Islet precursor cell (in vitro differentiated cells): ENCODE measurements at regions not wholly inside any gene's neighbourhood (a gene's known extent, or its start where the extent isn't known, plus 50 kb on each side); places are given as distances from the start of the nearest gene placed in this dataset.
"Not testable (repeated sequence)": the region's sequence is repeated elsewhere in the genome, so short reads cannot be mapped to it uniquely, and the experiment has no call there.

Experiments
- DNase-seq: peaks from one replicate; pipeline ENCODE4 v3.0.0-alpha.2; 2018

DNA sequence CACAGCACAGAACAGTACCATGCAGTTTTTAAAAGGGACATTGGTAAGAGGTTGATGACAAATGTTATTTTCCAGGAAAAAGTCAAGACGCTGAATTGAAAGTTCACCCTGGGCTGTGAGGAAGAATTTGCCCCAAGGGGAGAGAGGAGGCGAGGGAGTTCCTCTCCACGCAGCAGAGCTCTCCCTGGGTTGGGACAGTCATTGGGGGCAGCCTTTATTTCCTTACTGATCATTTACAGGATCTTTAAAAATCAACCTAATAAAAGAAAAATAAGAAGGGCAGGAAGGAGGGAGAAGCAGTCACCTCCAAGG, 49.9 kb upstream of the WNT7B start:
- no peak for DNase-seq

DNA sequence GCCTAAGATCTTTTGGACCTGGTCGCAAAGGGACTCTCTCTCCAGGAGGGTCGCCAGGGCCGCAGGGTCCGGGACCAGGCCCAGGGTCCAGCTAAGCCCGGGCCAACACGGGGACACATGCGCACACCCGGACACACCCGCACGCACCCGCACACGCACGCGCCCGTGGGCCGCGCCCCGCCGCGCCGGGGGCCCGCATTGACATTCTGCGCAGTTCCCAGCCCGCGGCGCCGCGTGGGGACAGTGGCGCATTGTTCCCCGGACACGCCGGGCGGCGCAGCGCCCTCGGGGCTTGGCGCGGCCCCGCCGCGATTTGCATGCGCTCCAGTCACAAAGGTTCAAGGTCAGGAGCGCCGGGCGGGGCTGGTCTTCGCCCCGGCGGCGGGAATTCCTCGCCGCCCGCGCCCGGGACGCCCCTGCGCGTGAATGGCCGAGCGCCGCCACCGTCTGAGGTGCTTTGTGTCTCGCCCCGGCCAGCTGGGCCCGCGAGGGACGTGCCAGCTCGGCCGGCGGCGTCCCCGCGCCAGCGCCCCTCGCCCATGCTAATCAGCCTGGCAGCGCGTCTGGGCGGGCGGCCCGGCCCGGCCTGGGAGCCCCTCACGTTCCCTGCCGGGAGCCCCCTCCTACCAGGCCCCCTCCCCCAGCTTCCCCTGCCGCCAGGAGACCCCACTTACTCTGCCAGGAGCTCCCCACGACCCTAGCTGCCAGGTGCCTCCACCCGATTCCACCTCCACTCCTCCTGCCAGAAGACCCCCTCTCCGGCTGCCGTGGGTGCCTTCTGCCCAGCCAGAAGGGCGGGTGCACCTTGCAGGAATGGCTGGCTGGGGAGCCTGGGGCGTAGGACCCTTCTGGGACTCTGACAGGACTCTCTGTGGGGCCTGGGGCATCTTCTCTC, 50.5 kb upstream of the WNT7B start:
- peak; percentile 68 for DNase-seq

DNA sequence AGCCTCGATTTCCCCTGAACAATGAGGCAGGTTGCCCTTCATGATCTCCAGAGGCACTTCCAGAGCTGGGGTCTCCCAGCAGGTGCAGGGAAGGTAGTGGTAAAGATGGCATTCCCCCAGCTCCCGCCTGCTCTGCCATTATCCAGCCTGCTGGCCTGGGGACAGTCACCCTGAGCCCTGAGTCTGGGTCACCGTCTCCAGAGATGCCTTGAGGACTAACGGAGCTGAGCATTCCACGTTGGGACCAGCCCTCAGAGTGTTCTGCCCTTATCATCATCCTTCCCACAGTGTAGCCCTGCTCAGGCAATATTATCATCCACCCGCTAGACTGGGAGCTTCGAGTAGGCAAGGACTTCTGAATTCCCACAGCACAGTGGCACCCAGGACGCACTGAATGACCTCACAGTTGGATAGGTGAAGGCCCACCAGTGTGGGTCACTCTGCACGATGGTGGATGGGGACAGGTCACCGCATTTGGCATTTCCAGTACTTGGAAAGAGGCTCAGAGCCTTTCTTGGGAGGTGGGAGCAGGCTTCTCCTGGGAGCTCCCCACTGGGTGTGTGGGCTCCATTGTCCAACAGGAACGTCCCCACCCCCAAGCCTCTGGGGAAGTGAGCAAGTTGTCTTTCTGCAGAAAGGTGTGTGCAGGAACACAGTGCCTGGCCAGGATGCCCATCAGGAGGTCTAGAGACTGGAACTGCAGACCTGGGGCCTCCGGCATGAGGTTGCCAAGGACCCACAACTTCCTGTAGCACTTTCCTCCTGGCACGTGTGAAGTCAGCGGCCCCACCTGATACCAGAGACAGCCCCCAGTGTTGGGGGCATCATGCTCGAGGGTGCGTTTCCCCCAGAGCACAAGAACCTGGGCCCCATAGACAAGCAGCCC, 51.4 kb upstream of the WNT7B start:
- no peak for DNase-seq

DNA sequence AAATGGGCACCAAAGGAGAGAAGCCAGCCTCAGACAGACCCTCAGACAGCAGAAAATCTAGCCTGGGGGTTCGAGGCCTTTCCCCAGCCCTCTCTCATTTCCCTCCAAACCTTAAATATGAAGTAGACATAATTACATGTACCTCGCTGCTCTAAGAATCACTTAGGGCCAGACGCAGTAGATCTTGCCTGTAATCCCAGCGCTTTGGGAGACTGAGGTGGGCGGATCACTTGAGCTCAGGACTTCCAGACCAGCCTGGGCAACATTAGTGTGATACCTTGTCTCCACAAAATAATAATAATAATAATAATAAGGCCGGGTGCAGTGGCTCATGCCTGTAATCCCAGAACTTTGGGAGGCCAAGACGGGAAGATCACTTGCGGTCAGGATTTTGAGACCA, 52.1 kb upstream of the WNT7B start:
- DNase-seq = no peak

DNA sequence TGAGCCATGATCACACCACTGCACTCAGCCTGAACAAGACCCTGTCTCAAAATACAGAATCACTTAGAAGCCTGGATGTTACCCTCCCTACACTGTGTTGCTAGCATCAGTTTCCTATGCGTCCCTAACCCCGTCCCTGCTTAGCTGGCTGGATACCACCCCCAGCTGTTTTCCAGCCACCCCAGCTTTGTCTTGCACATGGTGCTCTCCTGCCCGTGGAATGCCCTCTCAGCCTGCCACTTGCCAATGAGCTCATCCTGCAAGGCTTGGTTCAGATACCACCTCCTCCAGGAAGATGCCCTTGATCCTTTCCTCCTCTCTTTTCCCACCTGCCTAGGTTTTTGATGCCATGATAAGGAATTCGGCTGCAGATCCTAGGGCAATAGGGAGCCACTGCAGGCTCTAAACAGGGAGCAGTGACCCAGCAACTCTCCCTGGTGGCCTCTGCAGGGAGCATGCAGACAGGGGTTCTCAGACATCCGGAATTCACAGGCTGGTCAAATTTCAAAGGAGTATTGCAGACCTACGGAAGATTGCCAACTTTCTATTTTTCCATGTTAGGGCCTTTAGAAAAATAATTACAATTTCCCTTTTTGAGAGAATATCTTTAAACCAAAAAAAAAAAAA, 52.7 kb upstream of the WNT7B start:
- DNase-seq = no peak

DNA sequence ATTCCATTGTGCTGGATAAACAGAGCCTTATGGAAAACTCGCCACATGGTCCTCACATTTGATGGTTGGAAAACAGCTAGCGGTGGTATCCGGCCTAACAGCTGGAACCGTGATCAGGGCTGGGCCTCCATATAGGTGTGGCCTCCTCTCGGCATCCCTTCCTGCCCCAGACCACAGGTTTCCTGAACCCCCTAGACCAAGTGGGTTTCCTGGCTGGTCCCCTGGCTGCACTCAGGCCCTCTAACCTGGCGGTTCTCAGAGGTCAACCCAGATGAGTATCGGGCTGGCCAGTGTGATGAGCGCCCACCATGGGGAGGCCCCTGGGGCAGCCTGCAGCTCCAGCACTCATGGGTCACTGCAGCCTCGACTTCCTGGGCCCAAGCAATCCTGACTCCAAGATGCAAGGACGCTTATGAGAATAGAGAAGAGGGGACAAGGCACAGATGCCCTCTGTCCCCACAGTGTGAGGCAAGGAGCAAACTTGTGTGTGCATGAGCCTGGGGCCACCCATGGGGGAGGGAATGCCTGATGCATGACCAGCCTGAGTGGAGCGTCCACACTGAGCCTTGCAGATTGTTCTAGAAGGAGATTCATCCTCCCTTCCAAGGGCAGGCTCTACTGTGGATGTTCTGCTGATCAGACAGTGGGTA, 53.4 kb upstream of the WNT7B start:
- no peak for DNase-seq

DNA sequence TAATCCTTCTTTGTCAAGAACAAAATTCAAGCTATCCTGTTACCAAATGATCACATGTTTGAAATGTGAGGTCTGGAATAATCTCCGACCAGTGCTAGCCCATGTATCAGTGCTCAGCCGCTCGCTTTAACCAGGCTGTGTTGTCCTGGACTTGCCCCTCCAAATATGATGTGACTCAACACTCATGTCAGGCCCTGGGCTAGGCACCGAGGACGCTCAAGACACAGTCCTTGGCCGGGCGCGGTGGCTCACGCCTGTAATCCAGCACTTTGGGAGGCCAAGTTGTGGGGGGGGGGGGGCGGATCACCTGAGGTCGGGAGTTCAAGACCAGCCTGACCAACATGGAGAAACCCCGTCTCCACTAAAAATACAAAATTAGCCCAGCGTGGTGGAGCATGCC, 54.1 kb upstream of the WNT7B start:
- no peak for DNase-seq

DNA sequence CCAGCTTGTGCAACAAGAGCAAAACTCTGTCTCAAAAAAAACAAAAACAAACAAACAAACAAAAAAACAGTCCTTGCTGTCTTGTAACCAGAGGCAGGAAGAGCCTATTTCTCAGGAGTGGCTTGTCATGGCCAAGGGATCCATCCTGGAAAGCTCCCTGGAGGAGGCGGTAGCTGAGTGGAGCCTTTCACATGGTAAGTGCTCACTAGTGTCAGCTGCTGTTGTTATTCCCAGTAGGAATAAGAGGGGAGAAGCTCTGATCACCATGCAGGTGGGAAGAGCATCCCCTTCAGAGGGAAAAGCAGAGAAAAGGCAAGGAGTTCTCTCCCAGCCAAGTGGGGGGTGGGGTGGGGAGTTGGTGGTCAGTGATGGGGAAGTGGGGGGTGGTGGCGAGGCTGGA, 54.6 kb upstream of the WNT7B start:
- DNase-seq = no peak

DNA sequence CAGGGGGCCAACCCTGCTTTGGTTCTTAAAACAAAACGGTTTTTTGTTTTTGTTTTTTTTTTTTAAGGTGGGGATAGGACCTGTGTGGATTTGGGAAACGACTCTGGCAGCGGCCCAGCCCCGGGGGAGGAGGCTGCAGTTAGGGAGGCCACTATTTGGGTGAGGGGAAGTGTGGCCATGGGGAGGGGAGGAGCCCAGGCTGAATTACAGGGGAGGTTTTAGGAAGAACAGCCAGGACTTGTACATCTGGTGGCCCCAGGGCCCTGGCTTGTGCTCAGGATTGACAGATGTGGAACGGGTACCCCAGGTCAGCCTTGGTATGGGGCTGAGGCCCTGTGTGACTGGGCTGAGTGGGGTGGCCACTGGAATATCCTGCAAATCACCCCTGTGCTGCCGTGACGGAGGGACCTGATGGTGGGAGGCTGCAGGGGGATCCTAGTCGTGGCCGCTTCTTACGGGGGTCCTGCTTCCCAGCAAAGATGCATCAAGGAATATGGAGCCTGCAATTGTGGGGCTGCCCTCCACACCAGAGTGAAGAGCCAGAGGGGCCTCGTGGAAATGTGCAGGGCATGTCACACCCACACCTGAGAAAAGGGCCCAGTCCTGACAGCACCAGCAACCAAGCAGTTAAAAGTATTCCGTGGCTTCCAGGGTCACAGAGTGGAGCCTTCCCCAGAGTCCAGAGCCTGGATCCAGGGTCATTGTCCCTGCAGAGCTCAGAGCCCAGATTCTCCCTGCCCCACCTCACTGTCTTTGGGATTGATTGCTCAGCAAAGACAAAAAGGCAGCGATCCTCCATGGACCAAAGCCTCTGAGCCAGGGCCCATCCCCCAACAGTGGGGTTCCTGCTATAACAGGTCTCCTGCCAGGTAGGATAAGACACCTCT, 55.2 kb upstream of the WNT7B start:
- DNase-seq = no peak

DNA sequence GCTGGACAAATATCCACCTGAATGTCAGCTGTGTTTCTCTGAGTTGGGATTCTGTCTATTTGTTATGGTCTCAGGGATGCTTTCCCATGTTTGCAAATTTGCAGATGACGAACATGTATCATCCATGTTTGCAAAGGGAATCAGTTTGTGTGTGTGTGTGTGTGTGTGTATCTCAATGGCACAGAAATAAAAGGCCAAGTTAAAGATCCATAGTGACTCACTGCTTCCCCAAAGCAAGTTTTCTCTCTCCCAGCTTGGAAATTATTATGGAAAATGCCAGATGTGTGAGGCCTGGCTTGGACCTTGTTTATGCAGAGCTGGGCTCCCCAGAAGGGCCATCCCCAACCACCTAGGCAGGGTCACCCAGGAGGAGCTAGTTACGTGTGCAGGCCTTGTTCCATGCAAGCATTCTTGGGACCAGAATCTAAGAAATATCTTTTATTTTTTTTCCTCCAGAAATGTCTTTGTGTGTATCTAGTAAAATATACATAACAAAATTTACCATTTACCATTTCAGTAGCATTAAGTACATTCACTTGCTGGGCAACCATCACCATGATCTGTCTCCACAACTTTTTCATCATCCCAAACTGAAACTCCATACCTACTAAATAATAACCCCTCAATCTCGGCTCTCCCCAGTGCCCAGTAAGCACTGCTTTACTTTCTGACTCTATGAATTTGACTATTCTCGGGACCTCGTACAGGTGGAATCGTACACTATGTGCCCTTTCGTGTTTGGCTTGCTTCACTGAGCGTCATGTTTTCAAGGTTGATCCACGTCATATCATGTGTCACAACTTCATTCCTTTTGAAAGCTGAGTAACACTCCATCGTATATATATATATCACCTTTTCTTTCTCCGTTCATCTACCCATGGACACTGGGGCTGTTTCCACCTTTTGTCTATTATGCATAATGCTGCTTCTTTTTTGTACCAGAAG, 56.6 kb upstream of the WNT7B start:
- DNase-seq = no peak

DNA sequence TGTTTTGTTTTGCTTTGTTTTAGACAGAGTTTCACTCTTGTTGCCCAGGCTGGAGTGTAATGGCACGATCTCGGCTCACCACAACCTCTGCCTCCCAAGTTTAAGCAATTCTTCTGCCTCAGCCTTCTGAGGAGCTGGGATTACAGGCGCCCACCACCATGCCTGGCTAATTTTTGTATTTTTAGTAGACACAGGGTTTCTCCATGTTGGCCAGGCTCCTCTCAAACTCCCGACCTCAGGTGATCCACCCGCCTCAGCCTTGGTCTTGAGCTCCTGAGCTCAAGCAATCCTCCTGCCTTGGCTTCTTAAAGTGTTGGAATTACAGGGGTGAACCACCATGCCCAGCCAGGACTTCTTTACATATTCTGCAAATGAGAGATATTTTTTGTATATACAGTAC, 57.5 kb upstream of the WNT7B start:
- DNase-seq = not testable (repeated sequence)

DNA sequence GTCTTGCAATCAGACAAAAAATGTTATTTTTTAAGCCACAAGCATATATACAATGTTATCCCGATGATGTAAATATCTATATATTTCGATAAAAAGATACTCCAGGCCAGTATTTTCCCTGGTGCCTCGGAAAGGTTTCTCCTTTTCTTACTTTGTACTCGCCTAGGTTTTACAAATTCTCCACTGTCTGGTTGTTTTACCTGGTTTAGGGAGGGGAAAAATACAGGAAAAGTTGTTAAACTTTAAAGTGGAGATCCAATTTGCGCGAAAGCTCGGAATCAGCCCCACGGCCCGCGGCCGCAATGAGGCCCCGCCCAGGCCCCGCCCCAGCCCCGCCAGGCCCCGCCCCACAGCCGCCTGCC, 58.4 kb upstream of the WNT7B start:
- no peak for DNase-seq

DNA sequence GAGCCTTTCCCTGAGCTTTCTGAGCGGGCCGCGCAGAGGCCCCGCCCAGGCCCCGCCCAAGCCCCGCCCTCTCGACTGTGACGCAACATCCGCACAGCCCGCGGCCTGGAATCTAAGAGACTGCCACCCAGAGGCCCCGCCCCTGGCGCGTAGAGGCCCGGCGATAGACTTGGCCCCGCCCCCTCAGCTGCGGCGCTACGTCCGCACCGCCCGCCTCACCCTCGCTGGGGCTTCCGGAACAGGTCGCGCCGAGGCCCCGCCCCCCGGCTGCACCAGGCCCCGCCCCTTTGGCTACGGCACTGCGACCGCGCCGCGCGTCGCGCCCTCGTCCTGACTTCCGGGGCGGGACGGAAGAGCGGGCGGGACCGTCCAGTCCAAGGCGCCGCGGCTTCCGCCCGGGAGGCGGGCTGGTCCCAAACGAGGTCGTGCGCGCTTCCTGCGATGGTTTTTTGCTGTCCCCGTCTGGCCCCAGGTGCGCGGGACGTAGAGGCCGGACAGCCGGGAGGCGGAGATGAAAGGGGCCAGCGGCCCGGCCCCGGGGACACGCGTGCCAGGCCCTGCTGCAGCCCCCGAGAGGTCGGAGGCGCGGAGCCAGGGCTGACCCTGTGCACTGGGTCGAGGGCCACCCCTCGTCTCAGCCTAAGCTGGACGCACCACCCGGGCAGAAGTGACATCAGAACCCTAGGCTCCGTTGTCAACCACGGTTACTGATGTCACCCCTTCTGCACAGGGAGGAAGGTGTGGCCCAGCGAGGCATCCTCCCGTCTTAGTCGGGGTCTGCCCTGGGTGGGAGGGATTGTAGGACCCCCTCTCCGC, 59.0 kb upstream of the WNT7B start:
- peak; percentile 100 for DNase-seq

DNA sequence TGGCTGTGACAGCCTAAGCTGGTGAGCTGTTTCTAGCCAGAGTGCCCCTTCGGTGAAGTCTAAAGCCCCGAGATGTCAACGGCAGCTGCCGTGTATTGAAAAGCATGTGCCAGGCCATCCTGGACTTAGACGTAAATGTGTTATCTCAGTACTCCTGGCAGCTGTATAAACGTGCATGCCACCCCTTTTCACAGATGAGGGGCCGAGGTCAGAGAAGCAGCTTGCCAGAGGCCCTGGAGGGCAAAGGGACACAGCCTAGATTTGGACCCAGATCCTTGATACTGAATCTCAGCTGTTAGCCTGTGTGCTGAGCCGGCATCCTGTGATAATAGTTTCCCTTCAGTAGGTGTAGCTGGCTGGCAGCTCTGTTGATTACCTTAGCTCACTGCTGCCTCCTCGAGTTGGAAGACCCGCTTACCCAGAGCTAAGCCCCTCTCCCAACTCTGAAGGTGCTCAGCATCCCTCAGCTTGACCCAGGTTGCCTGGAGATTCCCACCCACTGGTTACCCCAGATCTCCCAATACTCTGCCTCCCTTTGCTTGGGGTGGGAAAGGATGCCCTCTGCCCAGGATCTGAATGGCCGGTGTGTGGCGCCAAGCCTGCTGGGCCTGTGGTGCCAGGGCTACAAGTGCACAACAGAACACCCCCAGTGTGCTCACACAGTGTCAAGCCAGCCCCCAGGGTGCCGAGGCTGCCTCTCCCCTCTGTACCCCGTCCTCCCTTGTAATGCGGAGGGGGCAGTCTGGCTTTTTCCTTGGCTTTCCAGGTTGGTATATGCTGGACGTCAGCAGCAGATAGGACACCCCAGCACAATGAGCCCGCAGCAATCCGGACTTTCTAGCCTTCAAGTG, 59.8 kb upstream of the WNT7B start:
- peak; percentile 78 for DNase-seq

DNA sequence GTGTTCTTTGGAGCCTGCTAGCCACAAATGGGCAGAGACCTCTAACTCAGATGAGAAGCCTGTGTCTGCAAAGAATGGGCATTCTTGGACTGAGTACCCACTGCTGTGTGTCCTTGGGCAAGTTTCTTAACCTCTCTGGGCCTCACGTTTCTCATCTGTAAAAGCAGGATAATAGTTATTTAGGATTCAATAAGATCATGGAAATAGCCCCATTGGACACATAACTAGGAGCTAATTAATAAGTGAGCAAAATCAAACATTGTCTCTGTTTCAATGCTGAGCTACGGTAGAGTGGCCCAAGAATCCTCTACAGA, 61.2 kb upstream of the WNT7B start:
- no peak for DNase-seq

DNA sequence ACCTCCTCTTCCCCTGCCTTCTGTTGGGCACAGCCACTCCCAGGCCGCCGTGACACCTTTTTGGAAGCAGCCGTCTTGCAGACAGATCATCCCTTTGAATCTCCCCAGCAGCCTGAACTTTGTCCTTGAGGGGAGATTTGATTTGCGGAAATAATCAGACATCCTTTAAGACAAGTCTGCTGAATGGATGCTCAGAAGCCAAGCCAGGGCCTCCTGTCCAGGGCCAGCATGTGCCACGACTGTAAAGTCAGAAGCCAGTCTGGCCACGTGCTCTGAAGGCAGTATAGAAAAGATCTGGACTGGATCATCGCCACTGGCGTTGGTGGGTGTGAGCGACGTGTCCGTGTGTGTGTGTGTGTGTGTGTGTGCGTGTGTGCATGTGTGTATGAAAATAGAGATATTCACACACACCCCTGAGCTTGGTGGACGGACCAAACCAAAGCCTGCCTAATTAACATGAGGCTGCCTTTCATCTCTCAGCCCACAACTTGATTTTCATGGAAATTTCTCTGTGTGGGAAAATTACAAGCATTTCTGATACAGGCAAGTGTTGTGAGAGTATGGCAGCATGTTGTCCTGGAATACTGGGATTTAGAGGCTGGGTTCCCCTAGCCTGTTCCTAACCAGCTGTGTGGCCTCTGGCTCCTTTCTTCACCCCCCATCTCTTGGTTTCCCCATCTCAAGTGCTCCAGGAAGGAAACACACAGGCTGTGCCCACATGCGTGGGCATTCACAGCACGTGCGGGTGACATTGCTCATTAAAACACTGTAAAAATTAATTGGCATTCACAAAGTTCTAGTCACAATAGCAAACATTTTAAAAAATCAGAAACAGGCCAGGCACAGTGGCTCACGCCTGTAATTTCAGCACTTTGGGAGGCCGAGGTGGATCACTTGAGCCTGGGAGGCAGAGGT, 61.8 kb upstream of the WNT7B start:
- no peak for DNase-seq

DNA sequence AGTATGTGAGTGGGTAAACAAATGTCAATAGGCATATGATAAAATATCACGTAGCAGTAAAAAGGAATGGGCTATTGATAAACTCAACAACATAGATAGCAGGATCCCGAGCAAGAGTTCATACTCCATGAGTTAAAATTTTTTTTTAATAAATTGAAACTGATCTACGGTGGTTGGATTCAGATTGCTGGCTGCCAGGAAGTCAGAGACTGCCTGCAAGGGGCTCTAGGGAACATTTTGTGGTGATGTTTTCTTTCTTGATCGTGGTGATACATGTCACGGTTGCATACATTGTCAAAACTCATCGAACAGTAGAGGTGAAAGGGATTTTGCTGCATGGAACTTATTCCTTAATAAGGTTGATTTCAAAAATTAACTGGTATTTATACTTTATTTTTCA, 62.6 kb upstream of the WNT7B start:
- no peak for DNase-seq
